Glomerular endothelial cell (primary cell): ENCODE measurements at regions not wholly inside any gene's neighbourhood (a gene's known extent, or its start where the extent isn't known, plus 50 kb on each side); places are given as distances from the start of the nearest gene placed in this dataset.

Experiments used
- DNase-seq: peaks from one replicate; pipeline ENCODE4 v3.0.0-alpha.2; 2011; ENCODE audit warnings: low read depth, low spot score; ENCODE audit errors: extremely low read depth

DNA sequence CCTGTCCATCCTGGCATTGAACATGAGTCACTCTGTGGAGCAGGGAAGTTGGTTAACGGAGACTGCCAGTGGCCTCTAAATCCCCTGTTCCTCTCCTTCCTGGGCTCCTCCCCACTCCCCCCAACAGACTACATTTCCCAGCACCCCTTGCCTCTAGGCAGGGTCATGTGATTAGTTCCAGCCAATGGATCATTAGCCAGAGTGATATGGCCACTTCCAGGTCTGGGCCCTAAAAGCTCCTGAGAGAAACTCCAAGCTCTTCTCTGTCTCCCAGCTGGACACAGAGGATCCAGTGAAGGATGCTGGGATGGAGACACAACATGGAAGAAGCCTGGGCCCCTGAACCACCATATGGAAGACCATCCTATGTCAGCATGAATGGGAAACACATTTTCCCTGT is 54.4 kb upstream of the RFLNA start:
- no peak for DNase-seq

DNA sequence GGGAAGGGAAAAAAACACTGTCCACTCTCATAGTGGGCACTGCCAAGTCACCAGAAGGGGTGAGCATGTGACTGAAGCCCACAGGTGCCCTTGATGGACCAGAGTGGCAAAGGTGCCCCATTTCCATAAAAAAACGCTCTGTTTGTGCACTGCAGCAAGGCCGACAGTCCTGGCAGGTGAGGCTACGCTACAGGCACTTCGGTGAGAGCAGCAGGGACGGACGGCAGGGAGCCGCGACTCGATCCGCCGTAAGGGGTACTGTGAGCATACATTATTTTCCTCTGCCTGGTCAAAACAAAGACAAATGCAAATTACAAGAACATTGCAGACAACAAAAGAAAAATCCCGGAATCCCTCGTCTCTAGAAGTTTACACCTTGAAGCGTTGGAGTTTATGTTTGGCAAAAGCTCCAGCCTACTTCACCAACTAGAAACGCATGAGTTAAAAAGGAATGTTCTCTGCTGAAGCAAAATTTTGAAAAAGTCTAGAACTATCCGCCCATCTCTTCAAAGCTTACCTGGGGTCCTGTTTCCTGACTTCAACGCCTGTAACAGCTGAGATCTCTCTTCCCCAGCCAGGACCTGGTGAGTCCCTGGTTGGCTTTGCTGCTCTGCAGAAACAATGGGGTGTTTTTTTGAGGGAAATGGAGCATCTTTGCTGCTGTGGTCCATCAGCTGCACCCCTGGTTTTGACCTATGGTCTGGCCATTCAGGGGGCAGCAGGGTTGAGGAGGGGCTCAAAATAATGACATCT is 52.9 kb upstream of the RFLNA start:
- no peak for DNase-seq

DNA sequence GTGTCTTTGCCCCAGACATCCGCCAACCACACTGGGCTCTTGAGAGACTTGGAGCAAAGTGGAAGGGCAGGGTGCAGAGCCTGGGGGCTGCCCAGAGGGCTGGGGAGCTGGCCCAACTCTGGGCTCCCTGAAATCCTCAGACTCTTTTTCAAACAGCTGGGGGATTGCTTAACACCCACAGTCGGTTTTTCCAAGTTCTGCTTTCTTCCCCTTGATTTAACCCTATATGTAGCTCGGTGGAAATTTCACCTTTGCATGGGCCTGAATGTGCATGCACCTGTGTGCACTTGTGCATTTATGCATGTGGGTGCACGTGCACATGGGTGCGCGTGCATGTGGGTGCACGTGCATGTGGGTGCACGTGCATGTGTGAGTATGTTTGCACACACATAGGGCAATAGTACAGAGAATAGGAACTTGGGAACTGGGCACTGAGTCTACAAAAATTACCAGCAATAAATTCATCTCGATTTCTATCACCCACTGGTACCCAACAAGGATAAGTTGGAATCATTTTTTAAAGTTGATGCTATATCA is 52.3 kb upstream of the RFLNA start:
- DNase-seq = no peak

DNA sequence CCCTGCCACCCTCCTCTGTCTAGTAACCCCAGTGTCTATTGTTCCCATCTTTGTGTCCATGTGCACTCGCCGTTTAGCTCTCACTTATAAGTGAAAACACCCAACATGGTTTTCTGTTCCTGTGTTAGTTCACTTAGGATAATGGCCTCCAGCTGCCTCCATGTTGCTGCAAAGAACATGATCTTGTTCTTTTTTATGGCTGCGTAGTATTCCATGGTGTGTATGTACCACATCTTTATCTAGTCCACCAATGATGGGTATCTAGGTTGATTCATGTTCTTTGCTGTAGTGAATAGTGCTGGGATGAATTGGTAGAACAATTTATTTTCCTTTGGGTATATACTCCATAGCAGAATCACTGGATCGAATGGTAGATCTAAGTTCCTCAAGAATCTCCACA is 51.0 kb upstream of the RFLNA start:
- DNase-seq = no peak
